Heart left ventricle (tissue), 16 donors: ENCODE measurements at regions not wholly inside any gene's neighbourhood (a gene's known extent, or its start where the extent isn't known, plus 50 kb on each side); places are given as distances from the start of the nearest gene placed in this dataset.
"Not testable (repeated sequence)": the region's sequence is repeated elsewhere in the genome, so short reads cannot be mapped to it uniquely, and the experiment has no call there.

Experiments
- ATAC-seq, 4 donors: fragments of 200-7000 bp; cut with Tn5 transposase; one replicate each; pipeline ENCODE4 v1.9.1; 2020 to 2022; ENCODE audit warnings: moderate library complexity in 4 of 4, mild to moderate bottlenecking in 3 of 4, moderate number of reproducible peaks in 1 of 4
- DNase-seq, 5 donors: peaks; one replicate each; pipeline ENCODE4 v3.0.0-alpha.2; 2020
- H3K27ac ChIP-seq, 12 donors: fragments of 200-600 bp; sonication (generic) in 4 of 12; one replicate each; pipeline versions ENCODE4 v1.5.0 to v1.8.0; 2016 to 2022; ENCODE audit warnings: mild to moderate bottlenecking in 2 of 12
- H3K27me3 ChIP-seq, 9 donors: fragments of 200-600 bp; sonication (generic) in 2 of 9; one replicate each; pipeline versions ENCODE4 v1.5.1 to v1.8.0; 2016 to 2022; ENCODE audit warnings: mild to moderate bottlenecking in 3 of 9
- H3K36me3 ChIP-seq, 9 donors: fragments of 200-600 bp; sonication (generic) in 2 of 9; one replicate each; pipeline versions ENCODE4 v1.5.0 to v1.8.0; 2018 to 2022; ENCODE audit warnings: mild to moderate bottlenecking in 2 of 9
- H3K4me1 ChIP-seq, 12 donors: fragments of 200-600 bp; sonication (generic) in 4 of 12; one replicate each; pipeline versions ENCODE4 v1.5.0 to v1.8.0; 2016 to 2022; ENCODE audit warnings: mild to moderate bottlenecking in 3 of 12
- H3K4me3 ChIP-seq, 12 donors: fragments of 200-600 bp; sonication (generic) in 4 of 12; one replicate each; pipeline versions ENCODE4 v1.5.0 to v1.8.0; 2017 to 2022; ENCODE audit warnings: mild to moderate bottlenecking in 9 of 12, moderate library complexity in 4 of 12
- H3K9me3 ChIP-seq, 12 donors: fragments of 200-600 bp; sonication (generic) in 4 of 12; one replicate each; pipeline versions ENCODE4 v1.5.0 to v1.8.0; 2016 to 2022; ENCODE audit warnings: mild to moderate bottlenecking in 1 of 12
- POLR2A ChIP-seq, 2 donors: fragments of 450-650 bp; IDR thresholded peaks; one replicate each; pipeline ENCODE4 v1.6.1; 2017; ENCODE audit warnings: antibody characterized with exemption in 2 of 2, mild to moderate bottlenecking in 2 of 2, moderate library complexity in 2 of 2
- WGBS, 4 donors: extraction: QIAGEN DNeasy Blood & Tissue Kit in 2 of 4; methylation state at CpG; one replicate each; pipeline versions ENCODE4 v1.1.5 to v1.1.7; 2013 to 2018; 5-methylcytosine and 5-hydroxymethylcytosine counted together
- intact Hi-C, 10 donors: fragments of 100-400 bp; cut with DNase I; formaldehyde crosslinking; loops; one replicate each; pipeline versions ENCODE4 v1.11.1 to v1.14.2; 2022
- TF ChIP-seq, protein P1 (sequence below), 12 donors: fragments of 200-600 bp; sonication (generic) in 4 of 12; IDR thresholded peaks; one replicate each; pipeline versions ENCODE4 v1.5.0 to v1.8.0; 2018 to 2022; ENCODE audit warnings: antibody characterized with exemption in 12 of 12, mild to moderate bottlenecking in 5 of 12
- donor health status: ischemic (EF 13 %, LVEDD 7.1; RV severe dilation, severe dysfunction).
- donor health status: healthy with polysubstance abuse.
- donor health status: DM: no; HTN: yes; CAD: no.
- donor health status: DM: no; HTN: no; CAD: no.
- donor health status: ischemic (EF 25% LVEDD 6.9; RV normal size, moderate dysfunction).
- donor health status: ischemic (EF 25% LVEDD 5.7; RV mildly dilated, moderate dysfunction).
- donor health status: healthy.
- donor health status: DM: yes; HTN: yes; CAD: no.
- donor health status: ischemic (EF 35%, LVEDD 5.7; RV mildly dilated, moderate dysfunction).
- donor health status: nonischemic (EF 11% LVEDD 7.7; RV severe dilation, severe dysfunction).
- donor health status: DM: yes; HTN: yes; CAD: no.
- donor health status: PGD.
- donor health status: ischemic (EF 29% LVEDD 5.4; RV normal size, mild dysfunction).
- donor health status: nonischemic (EF 23%, LVEDD 6.1; RV moderate dilation, normal function).

GRCh38 chr9:103186959-103187358 lies 191.8 kb downstream of the CYLC2 start:
- Histone ChIP-seq H3K4me1 (peaks cover 0 to 8% (median 0%) of the 10 kb centered on the region in 12 donors), H3K9me3 (no peaks in the 10 kb centered on the region), H3K27me3 (no peaks in the 10 kb centered on the region), H3K36me3 (no peaks in the 10 kb centered on the region), H3K4me3 (no peak overlapping the region), H3K27ac (no peak overlapping the region)
- 87 to 96% (median 91%) methylated on average over 9 to 22 of the region's 22 CpGs for WGBS, 4 donors
- TF ChIP-seq, protein P1, sequence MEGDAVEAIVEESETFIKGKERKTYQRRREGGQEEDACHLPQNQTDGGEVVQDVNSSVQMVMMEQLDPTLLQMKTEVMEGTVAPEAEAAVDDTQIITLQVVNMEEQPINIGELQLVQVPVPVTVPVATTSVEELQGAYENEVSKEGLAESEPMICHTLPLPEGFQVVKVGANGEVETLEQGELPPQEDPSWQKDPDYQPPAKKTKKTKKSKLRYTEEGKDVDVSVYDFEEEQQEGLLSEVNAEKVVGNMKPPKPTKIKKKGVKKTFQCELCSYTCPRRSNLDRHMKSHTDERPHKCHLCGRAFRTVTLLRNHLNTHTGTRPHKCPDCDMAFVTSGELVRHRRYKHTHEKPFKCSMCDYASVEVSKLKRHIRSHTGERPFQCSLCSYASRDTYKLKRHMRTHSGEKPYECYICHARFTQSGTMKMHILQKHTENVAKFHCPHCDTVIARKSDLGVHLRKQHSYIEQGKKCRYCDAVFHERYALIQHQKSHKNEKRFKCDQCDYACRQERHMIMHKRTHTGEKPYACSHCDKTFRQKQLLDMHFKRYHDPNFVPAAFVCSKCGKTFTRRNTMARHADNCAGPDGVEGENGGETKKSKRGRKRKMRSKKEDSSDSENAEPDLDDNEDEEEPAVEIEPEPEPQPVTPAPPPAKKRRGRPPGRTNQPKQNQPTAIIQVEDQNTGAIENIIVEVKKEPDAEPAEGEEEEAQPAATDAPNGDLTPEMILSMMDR (IDR thresholded peaks at IDR 0.05): no peak
- intact Hi-C loops: no loop called here
- DNase-seq: peak in 1 of 5 donors; percentile 61
- ATAC-seq: no peak

DNA sequence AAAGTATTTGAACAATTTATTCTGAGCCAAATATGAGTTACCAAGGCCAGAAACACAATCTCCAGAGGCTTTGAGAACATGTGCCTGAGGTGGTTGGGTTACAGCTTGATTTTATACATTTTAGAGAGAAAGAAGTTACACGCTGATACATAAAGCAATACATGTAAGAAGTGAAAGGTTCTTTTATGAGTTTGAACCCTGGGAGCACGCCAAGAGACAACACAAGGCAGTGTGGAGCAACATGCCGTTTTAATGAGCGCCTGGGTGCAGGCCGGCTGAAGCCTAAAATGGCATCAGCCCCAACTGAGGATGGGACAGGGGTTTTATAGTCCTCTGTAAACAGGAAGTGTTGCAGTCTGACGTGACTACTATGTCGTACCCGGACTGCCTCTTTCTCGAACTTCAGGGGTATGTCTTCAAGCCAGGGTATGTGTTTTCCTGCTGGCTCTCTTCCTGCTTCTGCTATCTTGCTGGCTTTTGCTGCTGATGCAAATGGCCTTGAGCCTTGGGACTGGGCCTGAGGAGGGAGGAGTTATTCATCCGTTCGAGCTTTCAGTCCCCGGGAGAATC lies 193.7 kb downstream of the CYLC2 start:
- no peak overlapping the region for H3K4me3 ChIP-seq
- no peaks in the 10 kb centered on the region for H3K36me3 ChIP-seq
- H3K27ac ChIP-seq: peak overlapping the region in 2 of 12 donors; percentile 19 to 44
- H3K27me3 ChIP-seq: no peaks in the 10 kb centered on the region
- H3K9me3 ChIP-seq: no peaks in the 10 kb centered on the region
- WGBS, 4 donors: 63 to 72% (median 68%) methylated on average over 12 of the region's 12 CpGs
- DNase-seq (peak in 1 of 5 donors; percentile 29), ATAC-seq (peak in 3 of 4 donors; percentile 18 to 33 (median 24))
- H3K4me1 ChIP-seq: peaks cover 0 to 2% (median 0%) of the 10 kb centered on the region in 12 donors
- TF ChIP-seq, protein P1 (IDR thresholded peaks at IDR 0.05): no peak
- no peak for TF ChIP-seq POLR2A (IDR thresholded peaks at IDR 0.05)
- intact Hi-C loops: no loop called here

GRCh38 chr9:103193992-103194391 lies 198.9 kb downstream of the CYLC2 start:
- WGBS, 4 donors: 68 to 84% (median 79%) methylated on average over 1 of the region's 1 CpG
- DNase-seq: no peak
- Histone ChIP-seq H3K4me1 (no peaks in the 10 kb centered on the region), H3K4me3 (no peak overlapping the region), H3K27me3 (no peaks in the 10 kb centered on the region), H3K36me3 (no peaks in the 10 kb centered on the region), H3K9me3 (no peaks in the 10 kb centered on the region), H3K27ac (no peak overlapping the region)
- intact Hi-C loops: no loop called here
- no peak for TF ChIP-seq POLR2A (IDR thresholded peaks at IDR 0.05)
- TF ChIP-seq, protein P1 (IDR thresholded peaks at IDR 0.05): no peak
- no peak for ATAC-seq

DNA sequence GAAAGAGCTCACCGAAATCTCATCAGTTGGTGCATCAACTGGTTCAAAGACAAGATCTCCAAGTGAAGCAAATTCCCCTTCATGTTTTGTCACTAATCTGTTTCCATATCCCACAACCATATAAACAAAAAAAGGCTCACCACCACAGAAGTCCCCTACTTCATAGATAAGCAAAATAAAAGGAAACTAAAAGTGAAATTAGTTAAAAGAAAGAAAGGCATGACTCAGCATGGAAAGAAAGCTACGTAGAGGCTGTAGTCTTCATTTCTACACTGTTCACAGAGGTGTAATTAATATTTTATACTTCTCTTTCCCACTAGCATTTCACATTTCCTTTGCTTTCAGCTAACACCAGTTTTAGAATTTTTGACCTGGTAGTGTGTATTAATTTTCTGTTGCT lies 208.0 kb downstream of the CYLC2 start:
- Histone ChIP-seq H3K27me3 (no peaks in the 10 kb centered on the region), H3K4me1 (no peaks in the 10 kb centered on the region), H3K9me3 (peaks cover 0 to 6% (median 0%) of the 10 kb centered on the region in 12 donors), H3K36me3 (no peaks in the 10 kb centered on the region), H3K4me3 (no peak overlapping the region), H3K27ac (no peak overlapping the region)
- no peak for ATAC-seq
- WGBS, 4 donors: 83 to 95% (median 85%) methylated on average over 2 of the region's 2 CpGs
- no peak for DNase-seq
- intact Hi-C loops: no loop called here
- TF ChIP-seq, protein P1 (IDR thresholded peaks at IDR 0.05): no peak
- TF ChIP-seq POLR2A (IDR thresholded peaks at IDR 0.05): no peak

- intact Hi-C loops, DNase-seq, H3K27me3 ChIP-seq, H3K27ac ChIP-seq, H3K36me3 ChIP-seq, H3K4me3 ChIP-seq, H3K4me1 ChIP-seq, ATAC-seq: not testable (repeated sequence)
- WGBS, 4 donors: 77 to 86% (median 84%) methylated on average over 8 of the region's 8 CpGs
- peaks cover 0 to 18% (median 10%) of the 10 kb centered on the region in 12 donors for H3K9me3 ChIP-seq
These were observed 210.9 kb downstream of the CYLC2 start for GRCh38 chr9:103205881-103206585.
